HG03457 (cell line): ENCODE measurements at regions not wholly inside any gene's neighbourhood (a gene's known extent, or its start where the extent isn't known, plus 50 kb on each side); places are given as distances from the start of the nearest gene placed in this dataset.

Experiments used
- ATAC-seq: cut with Tn5 transposase; IDR thresholded peaks from one replicate; pipeline ENCODE4 v1.9.1; 2021; ENCODE audit warnings: moderate number of reproducible peaks; ENCODE audit not compliant: unreplicated experiment

DNA sequence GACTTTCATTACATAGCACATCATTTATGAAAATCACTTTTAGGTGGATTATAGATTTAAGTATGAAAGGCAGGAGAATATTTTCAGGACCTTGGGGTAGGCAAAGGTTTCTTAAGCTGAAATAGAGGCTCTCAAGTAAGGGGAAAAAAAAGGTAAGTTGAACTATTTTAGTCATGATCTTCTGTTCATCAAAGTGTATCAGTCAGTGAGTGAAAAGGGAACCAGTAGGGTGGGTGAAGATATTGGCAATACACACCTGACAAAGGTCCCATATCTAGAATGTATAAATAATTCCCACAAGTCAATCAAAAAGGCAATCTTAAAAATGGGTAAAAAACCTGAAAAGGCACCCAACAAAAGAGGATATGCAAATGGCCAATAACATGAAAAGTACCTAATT is 218.6 kb downstream of the KLF13 start:
- ATAC-seq = no peak

DNA sequence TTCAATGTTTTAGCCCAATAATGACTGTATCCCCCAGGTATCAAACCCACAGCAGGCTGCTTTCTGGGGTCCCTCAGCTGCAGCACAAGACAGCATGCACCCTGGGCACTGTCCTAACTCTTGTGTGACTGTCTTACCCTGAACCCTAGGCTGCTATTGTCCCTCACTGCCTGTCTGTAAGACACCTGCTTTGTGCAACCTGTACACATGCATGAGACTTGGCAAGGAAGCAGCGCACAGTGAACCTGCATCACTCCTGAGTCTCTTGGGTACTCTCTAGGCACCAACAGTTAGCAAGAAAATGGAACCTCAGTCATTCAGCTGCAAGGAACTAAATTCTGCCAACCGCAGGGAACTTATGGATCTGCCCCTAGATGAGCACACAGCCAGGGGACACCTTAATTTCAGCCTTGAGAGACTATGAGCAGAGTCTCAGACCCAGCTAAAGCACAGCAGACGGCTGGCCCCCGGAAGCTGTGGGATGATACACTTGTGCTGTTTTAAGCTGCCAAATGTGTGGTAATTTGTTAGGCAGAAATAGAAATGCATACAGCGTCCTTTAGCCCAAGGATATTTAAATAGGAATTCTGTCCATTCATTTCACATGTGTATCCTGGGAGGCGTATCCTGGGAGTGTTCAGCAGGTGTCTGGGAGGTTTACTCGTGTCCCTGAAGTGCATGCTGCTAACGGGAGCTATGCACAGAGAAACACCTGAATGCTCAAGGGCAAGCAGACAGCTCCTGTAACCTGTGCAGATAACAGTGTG is 223.8 kb downstream of the KLF13 start:
- ATAC-seq = no peak

DNA sequence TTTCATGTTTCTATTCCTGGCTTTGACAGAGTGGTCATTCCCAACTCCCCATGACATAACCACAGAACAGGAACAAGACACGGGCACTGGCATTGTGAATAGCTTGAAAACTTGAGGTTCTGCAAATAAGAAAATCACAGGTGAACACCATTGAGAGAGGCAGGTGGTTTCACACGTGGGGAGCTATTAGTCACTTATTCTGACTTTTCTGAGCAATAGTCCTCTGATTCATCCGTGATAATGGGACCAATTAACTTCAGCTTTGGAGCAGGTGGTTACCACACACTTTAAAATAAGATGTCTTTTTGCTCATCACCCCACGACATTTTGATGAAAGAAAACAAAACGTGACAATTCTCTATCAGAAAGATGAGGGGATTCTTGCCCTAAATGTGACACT is 224.7 kb downstream of the KLF13 start:
- ATAC-seq = no peak

DNA sequence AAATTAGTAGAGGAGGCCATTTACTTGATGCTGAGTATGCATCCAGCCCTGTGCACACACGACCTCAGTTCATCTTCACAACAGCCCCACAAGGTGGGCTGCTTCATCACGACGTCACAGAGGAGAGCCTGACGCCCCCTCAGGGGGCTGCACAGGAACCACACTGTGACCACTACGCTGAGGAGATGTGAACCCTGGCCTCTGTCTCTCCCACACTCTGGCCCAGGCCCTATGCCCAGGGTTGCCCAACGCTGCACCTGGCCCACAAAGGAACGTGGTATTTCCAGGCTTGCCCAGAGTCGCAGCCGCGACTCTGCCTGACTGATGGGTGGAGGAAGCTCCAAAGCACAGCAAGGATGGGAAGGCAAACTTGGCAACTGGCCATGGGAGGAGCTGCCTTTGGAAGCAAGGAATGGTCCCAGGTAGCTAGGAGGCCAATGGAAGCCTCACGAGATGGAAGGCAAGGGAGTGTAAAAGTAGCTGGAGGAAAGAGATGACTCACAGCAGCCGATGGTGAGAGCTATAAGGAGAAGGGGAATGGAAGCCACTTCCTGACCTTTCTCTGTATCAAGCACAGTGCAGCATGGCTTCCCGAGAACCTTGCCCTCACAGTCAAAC is 226.0 kb downstream of the KLF13 start:
- ATAC-seq = no peak

DNA sequence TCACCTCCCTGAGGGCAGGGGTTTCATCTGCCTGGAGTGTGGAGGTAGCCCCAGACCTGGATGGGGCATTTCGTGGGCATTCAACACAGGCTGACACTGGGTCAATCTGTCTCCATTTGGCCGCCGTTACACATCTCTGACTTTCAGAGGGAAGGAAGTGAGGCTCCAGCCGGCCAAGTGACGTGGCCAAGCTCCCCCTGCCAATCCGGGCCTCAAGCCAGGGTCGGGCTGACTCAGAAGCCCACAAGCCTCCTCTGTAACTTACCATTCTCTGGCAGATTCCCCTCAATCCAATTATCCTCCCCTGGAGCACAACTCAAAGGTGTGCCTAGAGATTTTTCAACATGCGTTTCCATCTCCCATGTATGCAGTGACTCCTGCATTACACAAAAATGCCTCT is 227.6 kb downstream of the KLF13 start:
- no peak for ATAC-seq

DNA sequence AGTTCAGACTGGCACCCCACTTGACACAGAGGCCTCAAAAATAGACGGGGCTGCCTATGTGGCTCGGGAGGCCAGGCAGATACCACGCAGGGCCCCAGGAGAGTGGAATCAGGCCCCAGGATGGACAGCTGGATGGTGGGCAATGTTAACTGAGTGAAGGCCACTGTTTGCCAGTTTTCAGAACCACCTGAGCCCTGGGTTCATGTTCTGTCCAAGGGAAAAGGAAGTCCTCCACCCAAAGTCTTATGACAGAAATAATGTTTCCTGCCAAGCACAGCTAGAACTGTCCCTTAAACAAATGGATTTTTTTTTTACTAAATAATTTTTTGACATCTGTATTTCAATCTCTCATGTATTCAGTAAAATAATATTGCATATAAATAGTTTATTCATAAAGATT is 228.4 kb downstream of the KLF13 start:
- ATAC-seq = no peak

DNA sequence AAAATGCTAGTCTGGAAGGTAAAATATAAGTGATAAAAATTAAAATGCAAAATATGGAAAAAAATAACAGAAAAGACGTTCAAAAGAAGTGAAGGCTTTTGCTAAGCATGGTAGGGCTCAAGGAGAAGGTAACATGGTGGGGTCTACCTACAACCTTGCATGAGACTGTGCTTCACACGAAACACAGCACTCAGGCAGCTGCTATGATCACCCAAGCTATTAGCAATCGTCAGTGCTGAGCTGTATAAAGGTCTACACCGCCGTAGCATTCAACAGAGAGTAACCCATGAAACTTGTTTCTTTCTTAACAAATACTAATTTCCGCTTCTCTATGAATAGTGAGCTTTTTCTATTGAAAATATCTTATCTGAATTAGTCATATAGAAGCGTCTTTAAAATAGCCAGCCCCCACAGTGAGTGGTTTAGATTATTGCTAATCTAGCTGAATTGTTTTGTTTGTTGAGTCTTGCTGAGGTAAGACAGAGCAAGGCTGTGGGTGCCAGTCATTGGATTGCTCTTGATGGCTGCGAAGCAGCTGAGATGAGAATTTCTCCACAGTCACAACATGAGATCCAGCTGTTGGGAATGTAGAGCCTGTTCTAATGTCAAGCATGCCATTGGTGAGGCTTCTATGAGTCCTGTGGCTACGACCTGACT is 230.0 kb downstream of the KLF13 start:
- no peak for ATAC-seq

DNA sequence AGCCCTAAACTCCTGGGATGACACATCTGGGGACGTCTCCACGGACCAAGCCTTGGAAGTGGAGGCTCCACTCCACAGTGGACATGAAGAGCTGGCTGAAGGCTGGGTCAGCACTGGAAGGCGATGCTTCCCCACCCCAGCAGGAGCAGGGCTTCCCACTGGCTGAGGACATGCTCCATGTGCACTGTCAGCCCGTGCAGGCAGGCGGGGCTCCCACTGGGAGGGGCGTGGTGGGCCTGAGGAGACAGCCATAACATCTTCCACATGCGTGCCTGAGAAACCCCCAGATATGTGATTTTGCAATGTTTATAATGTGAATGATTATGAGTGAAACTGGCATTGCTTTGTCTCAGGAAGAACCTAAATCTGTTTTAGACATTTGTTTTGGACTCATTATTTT is 231.3 kb downstream of the KLF13 start:
- ATAC-seq = no peak

DNA sequence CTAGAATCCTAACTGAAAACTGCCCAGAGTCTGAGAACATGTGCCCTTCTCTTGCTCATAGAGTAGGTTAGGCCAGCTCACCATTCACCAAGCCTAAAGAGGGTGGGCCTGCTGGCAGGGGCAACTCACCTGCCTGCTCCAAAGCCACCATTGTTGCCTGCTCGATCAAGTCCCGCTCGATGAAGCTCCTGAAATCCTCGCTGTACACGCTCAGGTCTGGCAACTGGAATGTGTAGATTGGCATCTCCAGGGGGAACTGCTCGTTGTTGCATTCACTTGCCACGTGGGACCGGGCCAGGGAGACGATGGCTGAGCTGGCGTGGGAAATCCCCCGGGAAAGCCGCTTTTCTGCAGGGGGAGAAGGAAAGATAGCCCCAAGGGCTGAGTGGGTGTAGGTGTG is 232.2 kb downstream of the KLF13 start:
- no peak for ATAC-seq

DNA sequence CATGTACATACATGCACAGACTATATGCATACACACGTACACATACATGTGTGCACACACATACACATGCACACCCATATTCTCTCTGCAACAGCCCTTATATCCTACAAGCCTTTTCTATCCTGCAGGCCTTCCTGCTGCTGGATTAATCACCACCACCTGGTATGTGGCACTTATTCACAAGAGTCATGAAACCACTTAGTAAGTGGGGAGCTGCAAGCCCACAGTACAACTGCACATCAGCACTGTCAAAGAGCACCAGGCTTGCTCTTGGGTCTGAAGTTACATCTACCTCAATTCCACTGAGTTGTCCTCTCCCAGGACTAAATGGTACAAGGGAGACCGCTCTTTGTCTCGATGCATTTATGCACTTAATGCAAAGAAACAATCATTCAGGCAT is 233.2 kb downstream of the KLF13 start:
- ATAC-seq = no peak

DNA sequence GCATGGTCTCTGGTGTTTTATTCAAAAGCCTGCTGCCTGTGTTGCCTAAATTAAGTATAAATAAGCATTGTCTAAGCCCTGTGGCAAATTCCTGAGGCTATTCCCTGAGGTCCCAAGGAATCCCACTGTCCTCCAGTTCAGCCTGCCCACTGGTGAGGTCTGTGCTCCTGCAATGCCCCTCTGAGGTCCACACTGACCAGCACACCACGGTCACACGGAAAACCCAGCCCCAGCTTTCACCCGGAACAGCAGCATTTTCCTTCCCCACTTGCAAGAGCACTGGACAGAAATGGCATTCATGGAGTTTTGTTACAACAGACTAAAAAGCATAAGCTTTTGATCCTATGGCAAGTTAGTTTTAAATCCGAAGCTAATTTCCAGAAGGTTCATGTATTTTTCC is 234.0 kb downstream of the KLF13 start:
- no peak for ATAC-seq

DNA sequence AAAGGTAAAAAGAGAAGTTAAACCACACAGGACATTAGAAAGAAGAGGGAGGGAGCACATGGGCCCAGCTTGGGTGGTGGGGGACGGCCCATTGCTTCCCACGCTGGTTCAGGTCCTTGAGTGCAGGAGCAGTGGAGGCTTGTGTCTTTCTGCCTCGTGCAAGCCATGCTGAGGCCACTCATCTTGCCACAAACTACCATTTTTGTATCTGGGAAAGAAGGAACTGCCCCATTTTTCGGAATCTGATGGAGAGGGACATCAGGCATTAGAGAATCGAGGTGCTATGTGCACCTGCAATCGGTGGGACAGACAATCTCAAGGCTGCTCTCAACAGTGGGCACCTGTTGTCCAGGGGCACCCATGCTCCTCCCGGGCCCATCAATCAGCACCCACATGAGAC is 234.5 kb downstream of the KLF13 start:
- ATAC-seq = no peak

DNA sequence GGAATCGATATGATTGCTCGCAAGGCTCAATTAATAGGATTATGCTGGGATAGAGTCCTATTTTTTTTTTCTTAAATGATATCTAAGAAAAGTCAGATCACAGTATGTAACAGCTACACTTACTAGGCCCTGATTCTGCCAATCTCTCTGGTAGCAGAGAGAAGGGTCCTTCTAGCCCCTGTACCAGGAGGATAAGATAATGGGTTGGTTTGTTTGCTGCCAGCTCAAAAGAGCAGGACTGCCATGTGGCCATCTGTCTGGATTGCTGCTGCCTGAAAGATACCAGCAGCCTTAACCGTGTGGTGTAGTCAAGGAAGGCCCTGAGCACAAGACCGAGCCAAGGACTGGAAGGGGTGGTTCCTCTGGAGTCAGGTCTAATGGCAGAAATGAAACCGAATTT is 236.4 kb downstream of the KLF13 start:
- ATAC-seq = no peak

DNA sequence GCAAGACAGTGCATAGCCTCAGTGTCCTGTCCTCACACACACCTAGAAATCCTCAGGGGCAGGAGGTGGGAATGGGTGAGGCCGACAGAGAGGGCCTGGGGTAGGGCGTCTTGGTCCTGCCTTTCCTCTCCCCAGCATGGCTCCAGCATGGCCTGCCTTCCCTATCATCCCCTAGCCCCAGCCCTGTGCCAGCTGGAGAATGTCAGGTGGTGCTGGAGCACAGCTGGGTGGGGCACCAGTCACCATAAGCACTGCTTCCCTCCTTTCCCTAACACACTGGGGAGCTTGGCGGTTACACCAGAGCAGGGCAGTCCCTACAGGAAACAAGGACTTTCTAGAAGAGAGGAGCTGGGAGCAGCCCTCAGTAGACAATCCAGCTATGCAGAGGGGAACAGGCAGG is 236.8 kb downstream of the KLF13 start:
- ATAC-seq = no peak

DNA sequence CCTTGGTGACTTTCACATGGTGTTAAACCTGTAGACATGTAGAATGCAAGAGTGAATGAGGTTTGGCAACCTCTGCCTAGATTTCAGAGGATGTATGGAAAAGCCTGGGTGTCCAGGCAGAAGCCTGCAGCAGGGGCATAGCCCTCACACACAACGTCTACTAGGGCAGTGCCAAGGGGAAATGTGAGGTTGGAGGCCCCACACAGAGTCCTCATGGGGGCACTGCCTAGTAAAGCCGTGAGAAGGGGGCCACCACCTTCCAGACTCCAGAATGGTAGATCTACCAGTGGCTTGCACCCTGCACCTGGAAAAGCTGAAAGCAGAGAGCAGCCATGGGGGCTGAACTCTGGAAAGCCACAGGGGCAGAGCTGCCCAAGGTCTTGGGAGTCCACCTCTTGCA is 241.2 kb downstream of the KLF13 start:
- ATAC-seq = no peak

DNA sequence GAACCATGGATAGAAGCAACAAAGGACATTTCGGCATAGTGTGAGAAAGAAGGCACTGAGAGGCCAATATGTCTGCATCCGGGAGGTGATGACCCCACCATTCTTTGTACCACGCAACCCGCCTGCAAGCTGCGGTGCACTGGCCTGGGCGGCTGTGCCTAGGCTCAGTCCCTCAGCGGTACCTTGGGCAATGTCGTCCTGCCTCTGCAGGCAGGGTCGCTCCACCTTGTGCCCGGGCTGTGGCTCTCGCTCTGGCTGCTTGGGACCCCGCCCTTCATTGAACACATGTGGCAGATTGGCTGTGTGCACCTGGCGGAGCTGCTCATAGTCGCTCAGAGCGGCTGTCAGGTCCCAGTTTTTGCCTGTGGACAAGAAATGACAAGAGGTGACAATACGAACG is 243.2 kb downstream of the KLF13 start:
- ATAC-seq = no peak

DNA sequence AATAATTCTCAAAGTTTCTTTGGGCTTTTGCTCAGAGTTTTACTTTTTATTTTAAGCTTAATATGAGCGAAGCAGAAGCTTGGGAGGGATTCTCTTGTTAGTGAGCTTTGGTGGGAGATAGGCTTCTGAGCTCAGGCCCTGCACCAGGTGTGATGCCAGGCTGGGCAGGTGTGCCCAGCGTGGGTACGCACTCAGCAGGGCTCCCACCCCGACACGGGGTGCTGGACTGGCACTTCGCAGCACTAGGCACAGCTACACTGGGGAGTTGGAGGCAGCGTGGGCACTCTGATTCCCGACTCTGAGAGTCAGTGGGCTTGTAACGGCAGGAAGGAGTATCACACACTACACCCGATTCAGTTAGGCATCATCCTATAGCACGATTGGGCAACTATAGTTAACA is 244.0 kb downstream of the KLF13 start:
- ATAC-seq = no peak

DNA sequence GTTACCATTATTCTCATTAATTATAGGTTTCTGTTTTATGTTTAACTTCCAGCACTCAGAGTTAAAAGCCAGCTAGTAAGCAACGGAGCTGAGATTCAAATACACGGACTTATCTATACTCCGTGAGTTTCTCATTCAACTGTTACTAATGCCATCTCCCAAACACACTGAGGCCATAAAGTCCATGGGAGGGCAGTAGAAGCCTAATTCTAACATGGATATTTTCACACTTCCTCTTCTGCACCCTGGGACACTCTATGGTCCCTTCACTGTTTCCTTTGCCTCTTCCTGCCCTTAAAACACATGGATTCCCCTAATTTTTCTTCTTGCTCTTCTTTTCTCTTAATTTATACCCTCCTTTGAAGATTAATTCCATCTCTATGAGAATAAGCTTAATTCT is 245.0 kb downstream of the KLF13 start:
- no peak for ATAC-seq

DNA sequence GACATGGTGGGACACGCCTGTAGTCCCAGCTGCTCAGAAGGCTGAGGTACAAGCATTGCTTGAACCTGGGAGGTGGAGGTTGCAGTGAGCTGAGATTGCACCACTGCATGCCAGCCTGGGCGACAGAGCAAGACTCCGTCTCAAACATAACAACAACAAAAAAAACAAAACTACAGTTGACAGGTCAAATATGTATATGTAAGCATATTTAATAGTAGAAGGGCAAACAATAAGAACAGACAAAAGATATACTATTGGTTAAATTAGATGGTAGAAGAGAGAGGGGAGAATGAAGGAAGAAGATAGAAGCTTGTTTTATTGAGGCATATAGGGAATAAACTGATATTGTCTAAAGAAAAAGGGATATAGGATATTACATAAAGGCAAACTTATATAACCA is 247.1 kb downstream of the KLF13 start:
- no peak for ATAC-seq

DNA sequence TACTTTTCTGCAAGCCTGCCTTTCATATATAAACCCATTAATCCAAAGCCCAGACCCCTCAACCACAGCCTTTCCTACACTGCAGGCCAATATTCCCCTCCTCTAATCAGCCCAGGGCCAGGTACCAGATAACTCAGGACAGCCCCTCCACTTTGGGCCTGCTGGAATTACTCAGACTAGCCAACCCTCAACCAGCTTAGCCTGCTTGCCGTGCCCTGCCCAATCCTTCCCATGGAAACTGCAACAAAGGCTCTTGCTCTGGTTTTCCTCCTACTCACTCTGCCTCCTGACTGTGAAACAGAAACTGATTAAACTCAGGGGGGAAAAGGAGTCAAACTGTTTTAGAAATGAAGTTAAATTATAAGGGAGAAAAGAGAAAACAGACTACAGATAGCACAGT is 248.1 kb downstream of the KLF13 start:
- ATAC-seq = no peak

DNA sequence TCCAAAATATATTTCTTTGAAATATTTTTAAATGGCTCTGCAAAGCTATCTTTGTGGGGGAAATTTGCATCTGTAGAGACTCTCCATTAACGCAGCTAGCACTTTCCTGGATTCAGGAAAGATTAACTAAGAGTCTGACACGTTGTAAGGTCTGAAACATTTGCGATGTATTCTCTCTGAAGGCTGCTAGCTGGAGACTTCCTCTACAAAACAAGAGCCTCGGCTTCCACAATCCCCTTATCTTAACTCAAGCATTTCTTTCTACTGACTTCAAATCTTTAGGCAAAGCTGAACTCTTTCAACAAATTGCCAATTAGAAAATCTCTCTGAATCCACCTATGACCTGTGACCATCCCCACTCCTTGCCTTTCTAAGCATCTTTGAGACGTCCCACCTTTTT is 250.5 kb downstream of the KLF13 start:
- no peak for ATAC-seq

DNA sequence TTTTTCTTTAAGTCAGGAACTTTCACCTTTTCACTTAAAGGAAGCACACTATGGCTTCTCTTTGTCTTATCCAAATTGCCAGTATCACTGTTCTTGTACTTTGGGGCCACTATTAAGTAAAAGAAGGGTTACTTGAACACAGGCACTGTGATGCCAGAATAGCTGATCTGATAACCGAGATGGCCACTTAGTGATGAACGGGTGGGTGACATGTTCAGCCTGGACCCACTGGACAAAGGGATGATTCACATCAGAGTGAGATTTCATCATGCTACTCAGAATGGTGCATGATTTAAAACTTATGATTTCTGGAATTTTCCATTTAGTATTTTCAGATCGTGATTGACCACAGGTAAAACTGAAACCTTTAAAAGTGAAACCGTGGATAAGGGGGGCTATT is 252.6 kb downstream of the KLF13 start:
- ATAC-seq = no peak
